Stimulated activated naive CD8-positive, alpha-beta T cell treated with anti-CD3 and anti-CD28 coated beads, Interleukin-15, amount 100 ng/mL, for 72 hours (primary cell): ENCODE measurements at regions not wholly inside any gene's neighbourhood (a gene's known extent, or its start where the extent isn't known, plus 50 kb on each side); places are given as distances from the start of the nearest gene placed in this dataset.
"Not testable (repeated sequence)": the region's sequence is repeated elsewhere in the genome, so short reads cannot be mapped to it uniquely, and the experiment has no call there.

ENCODE experiments used
- ATAC-seq: fragments of 150-1000 bp; cut with Tn5 transposase; 2 replicates; pipeline ENCODE4 v1.10.0; 2021; ENCODE audit warnings: mild to moderate bottlenecking, moderate library complexity
- DNase-seq, 2 donors: peaks; one replicate each; pipeline ENCODE4 v3.0.0; 2021 to 2022
- H3K27ac Mint-ChIP-seq, 2 donors: one replicate each; pipeline ENCODE4 v1.8.0; 2022; ENCODE audit warnings: mild to moderate bottlenecking in 2 of 2, mixed read lengths in 2 of 2, moderate library complexity in 2 of 2
- H3K27me3 Mint-ChIP-seq: one replicate; pipeline ENCODE4 v1.8.0; 2022; ENCODE audit warnings: mixed read lengths
- H3K4me1 Mint-ChIP-seq: one replicate; pipeline ENCODE4 v1.8.0; 2022; ENCODE audit warnings: mild to moderate bottlenecking, mixed read lengths
- H3K4me3 Mint-ChIP-seq, 2 donors: one replicate each; pipeline ENCODE4 v1.8.0; 2022; ENCODE audit warnings: mild to moderate bottlenecking in 2 of 2, mixed read lengths in 2 of 2, moderate library complexity in 1 of 2
- H3K9me3 Mint-ChIP-seq, 2 donors: one replicate each; pipeline ENCODE4 v1.8.0; 2022; ENCODE audit warnings: mixed read lengths in 2 of 2

DNA sequence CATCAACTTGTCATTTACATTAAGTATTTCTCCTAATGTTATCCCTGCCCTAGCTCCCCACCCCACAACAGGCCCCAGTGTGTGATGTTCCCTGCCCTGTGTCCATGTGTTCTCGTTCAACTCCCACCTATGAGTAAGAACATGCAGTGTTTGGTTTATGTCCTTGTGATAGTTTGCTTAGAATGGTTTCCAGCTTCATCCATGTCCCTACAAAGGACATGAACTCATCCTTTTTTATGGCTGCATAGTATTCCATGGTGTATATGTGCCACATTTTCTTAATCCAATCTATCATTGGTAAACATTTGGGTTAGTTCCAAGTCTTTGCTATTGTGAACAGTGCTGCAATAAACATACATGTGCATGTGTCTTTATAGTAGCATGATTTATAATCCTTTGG lies 106.3 kb downstream of the CCDC71L start:
- not testable (repeated sequence) for ATAC-seq, H3K27ac Mint-ChIP-seq, H3K27me3 Mint-ChIP-seq, DNase-seq, H3K4me3 Mint-ChIP-seq, H3K4me1 Mint-ChIP-seq
- H3K9me3 Mint-ChIP-seq: peaks cover 10 to 11% of the 10 kb centered on the region in 2 donors

DNA sequence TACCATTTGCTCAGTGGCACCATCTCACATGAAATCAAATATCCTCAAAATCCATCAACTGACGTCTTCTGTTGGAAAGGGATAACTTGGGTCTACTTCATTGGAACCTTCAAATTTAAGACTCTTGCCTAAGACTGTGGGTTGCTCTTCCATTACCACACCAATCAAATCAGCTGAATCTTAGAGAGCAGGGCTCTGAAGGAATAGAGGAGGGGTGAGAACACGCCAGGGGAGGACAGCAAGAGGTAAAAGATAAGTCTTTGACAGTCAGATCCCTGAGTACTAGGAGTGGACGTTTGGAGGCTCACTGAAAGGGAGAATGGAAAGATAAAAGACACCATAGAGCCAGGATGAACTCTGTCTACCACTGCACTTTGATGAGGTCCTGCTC lies 107.5 kb downstream of the CCDC71L start:
- Mint-ChIP-seq H3K4me3 (no peak overlapping the region), H3K4me1 (no peaks in the 10 kb centered on the region), H3K27me3 (peaks cover 7% of the 10 kb centered on the region), H3K27ac (no peak overlapping the region), H3K9me3 (peaks cover 10 to 11% of the 10 kb centered on the region in 2 donors)
- DNase-seq (no peak), ATAC-seq (no peak)

DNA sequence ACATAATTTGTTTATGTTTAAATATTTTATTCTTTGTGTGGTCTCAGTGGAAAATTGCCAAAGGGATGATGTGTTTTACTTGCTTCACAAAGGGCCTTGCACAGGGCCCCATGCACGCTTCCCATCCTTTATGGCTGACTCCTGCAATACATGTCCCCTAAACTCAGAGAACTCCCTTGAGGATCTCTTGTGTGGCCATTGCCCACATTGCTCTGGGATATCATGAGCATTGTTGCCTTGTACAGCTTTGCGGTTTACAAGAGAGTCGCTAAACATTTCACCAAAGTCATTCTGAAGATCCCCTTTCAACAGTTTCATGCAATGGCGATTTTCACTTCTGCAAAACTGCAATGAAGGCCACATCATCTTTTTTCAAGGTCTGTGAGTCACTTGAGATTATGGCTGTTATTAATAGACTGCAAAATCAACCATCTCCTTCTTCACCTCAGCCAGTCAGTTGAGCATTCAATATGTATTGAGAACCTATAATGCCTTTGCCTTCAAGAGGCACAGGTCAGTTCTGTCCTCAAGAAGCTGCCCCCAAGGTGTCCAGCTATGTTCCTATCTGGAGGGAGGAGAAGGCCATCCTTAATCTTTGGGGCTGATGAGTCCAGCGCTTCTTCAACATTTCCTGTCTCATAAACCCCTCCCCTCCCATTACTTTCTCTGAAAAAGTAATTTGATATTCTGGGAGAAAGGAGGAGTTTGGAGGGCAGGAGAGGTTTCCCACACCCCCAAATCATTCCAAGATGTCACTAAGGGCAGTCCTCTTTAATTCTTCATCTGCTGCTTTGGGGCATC lies 108.1 kb downstream of the CCDC71L start:
- H3K9me3 Mint-ChIP-seq: peaks cover 10 to 11% of the 10 kb centered on the region in 2 donors
- no peak for DNase-seq
- no peaks in the 10 kb centered on the region for H3K4me1 Mint-ChIP-seq
- no peak overlapping the region for H3K4me3 Mint-ChIP-seq
- H3K27me3 Mint-ChIP-seq: peaks cover 7% of the 10 kb centered on the region
- no peak overlapping the region for H3K27ac Mint-ChIP-seq
- ATAC-seq: no peak

DNA sequence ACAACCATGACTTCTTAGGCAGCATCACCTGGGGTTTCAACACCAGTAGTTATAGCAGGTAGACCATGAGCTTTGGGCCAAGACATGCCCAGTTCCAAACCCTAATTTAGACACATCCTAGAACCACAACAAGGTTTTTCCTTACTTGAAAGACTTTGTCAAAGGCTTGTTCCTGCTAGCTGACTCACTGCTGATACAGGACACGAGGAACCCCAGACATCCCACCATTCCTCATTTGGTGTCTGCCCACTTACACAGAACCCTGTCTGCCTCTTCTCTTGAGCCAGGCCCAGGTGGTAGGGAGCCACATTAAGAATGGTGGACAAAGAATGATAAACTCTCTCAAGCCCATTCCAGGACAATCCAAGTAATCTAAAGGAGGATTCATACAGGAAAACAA lies 109.0 kb downstream of the CCDC71L start:
- peaks cover 5 to 11% of the 10 kb centered on the region in 2 donors for H3K9me3 Mint-ChIP-seq
- H3K4me3 Mint-ChIP-seq: no peak overlapping the region
- H3K27me3 Mint-ChIP-seq: peaks cover 7% of the 10 kb centered on the region
- no peak overlapping the region for H3K27ac Mint-ChIP-seq
- DNase-seq: no peak
- no peak for ATAC-seq
- no peaks in the 10 kb centered on the region for H3K4me1 Mint-ChIP-seq

DNA sequence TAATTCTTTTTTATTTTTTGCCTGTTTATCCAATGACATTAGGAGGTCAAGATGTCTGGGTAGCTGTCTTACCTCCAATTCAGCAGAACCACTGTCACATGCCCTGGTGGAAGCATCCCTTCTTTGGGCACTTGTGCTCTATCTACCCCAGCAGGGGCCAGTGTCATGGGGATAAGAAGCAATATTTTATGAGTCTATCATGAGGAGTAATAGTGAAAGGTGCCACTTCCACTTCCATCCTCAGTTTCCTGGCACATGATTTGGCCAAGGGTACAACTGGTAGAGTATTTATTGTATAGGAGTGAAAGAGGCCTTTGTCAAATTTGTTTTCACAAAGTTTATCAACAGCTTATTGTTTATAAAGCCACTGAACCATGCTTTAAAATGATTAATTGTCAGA lies 112.5 kb downstream of the CCDC71L start:
- ATAC-seq: no peak
- DNase-seq: no peak
- Mint-ChIP-seq H3K27me3 (no peaks in the 10 kb centered on the region), H3K4me3 (no peak overlapping the region), H3K27ac (no peak overlapping the region), H3K4me1 (no peaks in the 10 kb centered on the region), H3K9me3 (peaks cover 0 to 4% of the 10 kb centered on the region in 2 donors)

DNA sequence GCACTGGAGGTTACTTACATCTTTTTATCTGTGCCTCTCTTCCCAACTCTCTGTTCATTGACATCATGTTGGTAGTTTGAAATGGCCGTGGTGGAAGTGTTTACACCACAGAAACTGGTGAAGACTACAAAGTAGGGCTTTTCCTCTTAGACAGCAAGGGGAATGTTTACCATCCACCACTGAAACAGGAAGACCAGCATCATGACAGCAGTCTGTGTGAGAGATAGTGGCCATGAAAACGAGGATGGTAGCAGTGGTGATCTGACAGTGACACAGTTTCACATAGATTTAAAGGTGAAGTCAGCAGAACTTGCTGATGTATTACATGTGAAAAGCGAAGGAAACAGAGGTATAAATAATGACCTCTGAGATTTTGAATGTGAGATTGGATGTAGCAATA lies 115.7 kb downstream of the CCDC71L start:
- peak; percentile 93 for ATAC-seq
- H3K27ac Mint-ChIP-seq: no peak overlapping the region

DNA sequence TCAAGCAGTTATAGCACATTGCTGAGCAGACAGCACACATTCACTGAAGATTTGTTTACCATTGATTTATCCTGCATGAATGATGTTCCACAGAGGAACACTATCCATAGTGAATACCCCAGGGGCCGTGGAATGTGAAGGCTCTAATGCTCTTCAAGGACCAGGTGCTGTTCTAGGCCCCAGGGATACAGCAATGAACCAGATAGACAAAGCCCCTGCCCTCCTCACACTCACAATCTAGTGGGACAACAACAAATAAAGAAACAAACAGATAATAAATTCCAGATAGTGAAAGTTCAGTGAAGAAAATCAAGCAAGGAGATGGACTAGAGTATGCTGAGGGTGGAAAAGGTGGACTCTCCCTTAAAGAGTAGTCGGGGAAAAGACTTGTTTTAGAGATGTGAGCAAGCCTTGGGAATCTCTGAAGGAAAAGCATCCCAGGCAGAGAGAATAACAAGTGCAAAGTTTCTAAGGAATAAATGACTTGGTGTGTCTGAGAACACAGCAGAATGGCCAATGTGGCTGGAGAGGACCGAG lies 117.7 kb downstream of the CCDC71L start:
- Mint-ChIP-seq H3K27ac (no peak overlapping the region), H3K4me3 (no peak overlapping the region), H3K9me3 (no peaks in the 10 kb centered on the region), H3K27me3 (no peaks in the 10 kb centered on the region), H3K4me1 (peaks cover 7% of the 10 kb centered on the region)
- ATAC-seq: no peak
- no peak for DNase-seq

More for the DNA sequence above, 115.7 kb downstream of the CCDC71L start:
- Mint-ChIP-seq H3K9me3 (no peaks in the 10 kb centered on the region), H3K27me3 (no peaks in the 10 kb centered on the region), H3K4me1 (peaks cover 7% of the 10 kb centered on the region), H3K4me3 (no peak overlapping the region)
- peak in 1 of 2 donors; percentile 42 for DNase-seq

DNA sequence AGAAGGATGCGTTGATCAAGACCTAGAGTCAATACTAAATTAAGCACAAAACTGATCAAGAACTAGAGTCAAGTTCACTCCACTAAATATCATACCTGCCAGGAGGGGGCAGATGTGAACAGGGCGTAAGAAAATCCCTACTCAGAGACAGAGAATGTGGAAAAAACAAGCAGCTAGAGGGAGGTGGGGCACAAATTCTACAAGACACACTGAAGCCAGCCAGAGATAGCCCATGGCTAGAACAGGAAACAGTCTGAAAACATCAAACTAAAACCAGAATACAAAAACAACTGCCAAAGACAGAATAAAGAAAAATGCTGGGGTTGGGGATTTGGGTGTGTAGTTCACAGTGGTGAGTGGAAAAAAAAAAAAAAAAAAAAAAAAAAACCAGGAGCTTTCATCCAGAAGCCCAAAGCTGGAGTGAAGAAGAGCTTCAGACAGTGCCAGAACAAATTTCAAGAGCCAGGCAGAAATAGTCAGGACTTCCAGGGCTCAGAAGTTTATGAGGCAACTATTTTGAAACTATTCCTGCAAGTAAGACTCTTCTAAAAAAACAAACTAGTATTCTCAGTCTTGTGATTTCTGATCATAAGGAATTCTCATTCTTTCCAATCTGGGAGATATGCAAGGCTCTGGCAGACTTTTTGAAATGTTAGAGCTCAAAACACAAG lies 118.3 kb downstream of the CCDC71L start:
- Mint-ChIP-seq H3K27ac (no peak overlapping the region), H3K4me3 (no peak overlapping the region), H3K27me3 (no peaks in the 10 kb centered on the region), H3K4me1 (peaks cover 7% of the 10 kb centered on the region), H3K9me3 (no peaks in the 10 kb centered on the region)
- DNase-seq: peak; percentile 39 to 41
- ATAC-seq: peak; percentile 74

DNA sequence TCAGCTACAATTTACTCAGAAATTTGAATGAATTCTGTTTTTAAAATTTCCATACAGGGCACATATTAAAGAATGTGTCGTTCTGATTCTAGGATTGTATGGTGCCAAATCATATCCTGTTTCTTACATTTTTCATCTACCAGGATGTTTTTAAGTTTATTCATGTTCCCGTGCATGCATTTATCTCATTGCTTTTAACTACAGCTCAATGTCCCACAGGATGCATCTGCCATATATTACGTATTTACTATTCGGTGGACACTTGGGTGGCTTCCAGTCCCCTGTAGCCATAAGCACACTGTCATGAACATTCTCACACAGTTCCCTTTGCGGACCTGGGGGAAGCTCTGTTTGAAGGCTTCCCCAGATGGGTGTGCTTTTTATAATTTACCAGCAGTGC lies 122.3 kb downstream of the CCDC71L start:
- Mint-ChIP-seq H3K4me3 (no peak overlapping the region), H3K27ac (no peak overlapping the region), H3K27me3 (no peaks in the 10 kb centered on the region), H3K9me3 (peaks cover 0 to 5% of the 10 kb centered on the region in 2 donors), H3K4me1 (peaks cover 7% of the 10 kb centered on the region)
- DNase-seq (no peak), ATAC-seq (no peak)

DNA sequence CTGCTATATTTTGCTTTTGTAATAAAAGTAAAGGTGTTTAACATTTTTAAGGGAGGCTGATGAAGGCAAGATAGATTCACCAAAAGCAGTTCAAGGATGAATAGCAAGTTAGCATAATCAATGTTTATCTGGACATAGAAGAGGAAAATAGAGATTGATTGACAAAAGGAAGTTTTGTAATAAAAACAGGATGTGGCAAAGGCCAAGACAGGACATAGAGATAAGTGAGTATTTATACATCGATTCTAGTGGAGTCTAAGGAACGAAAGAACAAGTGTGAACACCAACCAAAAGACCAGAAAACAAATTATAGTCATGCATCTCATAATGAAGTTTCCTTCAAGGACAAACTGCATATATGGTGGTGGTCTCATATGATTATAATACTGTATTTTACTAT lies 123.8 kb downstream of the CCDC71L start:
- no peak overlapping the region for H3K4me3 Mint-ChIP-seq
- ATAC-seq: no peak
- H3K4me1 Mint-ChIP-seq: no peaks in the 10 kb centered on the region
- no peaks in the 10 kb centered on the region for H3K27me3 Mint-ChIP-seq
- H3K9me3 Mint-ChIP-seq: peaks cover 0 to 5% of the 10 kb centered on the region in 2 donors
- H3K27ac Mint-ChIP-seq: peak overlapping the region in 1 of 2 donors; percentile 8
- no peak for DNase-seq

DNA sequence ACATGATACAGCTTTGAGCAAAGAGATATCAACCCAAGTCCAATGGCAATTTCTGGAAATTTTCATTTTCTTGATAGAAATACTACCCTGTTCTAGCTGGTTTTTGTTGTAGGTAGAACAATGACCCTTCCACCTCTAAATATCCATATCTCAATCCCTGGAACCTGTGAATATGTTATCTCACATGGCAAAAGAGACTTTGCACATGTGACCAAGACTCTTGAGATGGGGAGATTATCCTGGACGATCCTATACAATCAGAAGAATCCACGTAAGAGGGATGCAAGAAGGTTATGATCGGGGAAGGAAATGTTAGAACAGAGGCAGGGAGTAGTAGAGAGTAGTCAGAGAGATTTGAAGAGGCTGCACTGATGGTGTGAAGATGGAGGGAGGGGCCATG lies 124.9 kb downstream of the CCDC71L start:
- Mint-ChIP-seq H3K27me3 (no peaks in the 10 kb centered on the region), H3K27ac (no peak overlapping the region), H3K4me1 (no peaks in the 10 kb centered on the region), H3K9me3 (peaks cover 0 to 5% of the 10 kb centered on the region in 2 donors), H3K4me3 (no peak overlapping the region)
- DNase-seq (no peak), ATAC-seq (no peak)

DNA sequence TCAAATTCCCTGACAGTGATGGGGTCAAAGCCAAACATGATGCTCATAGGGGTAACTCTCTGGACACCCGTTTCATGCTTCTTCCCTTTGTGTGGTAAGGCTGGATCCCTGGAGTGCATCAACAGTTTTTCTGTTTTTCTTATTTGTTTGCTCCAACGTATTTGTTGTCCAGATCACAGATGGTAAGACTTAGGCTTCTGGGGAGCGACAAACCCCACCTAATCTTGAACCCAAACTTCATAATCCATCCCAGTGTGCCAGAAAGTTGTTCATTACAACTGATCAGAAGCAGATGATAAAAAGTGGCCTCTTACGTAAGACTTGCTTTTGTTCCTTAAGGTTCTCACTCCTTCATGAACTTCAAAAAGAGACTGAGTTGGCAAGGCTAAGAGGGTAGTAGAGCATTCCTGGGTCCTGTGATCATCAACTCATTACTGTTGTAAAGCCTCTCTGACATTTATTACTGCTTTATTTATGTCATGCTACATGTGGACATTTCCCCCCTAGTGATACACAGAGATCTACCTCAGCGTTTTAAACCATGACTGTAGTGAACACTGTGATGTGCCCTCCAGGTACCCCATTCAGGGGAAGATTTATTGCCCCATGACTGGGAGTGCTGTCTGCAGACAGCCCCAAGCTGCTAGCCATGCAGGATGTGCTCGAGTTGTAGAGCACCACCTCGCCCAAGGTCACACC lies 125.6 kb downstream of the CCDC71L start:
- DNase-seq (no peak), ATAC-seq (no peak)
- Mint-ChIP-seq H3K27me3 (no peaks in the 10 kb centered on the region), H3K4me3 (no peak overlapping the region), H3K4me1 (no peaks in the 10 kb centered on the region), H3K9me3 (peaks cover 0 to 5% of the 10 kb centered on the region in 2 donors), H3K27ac (no peak overlapping the region)

DNA sequence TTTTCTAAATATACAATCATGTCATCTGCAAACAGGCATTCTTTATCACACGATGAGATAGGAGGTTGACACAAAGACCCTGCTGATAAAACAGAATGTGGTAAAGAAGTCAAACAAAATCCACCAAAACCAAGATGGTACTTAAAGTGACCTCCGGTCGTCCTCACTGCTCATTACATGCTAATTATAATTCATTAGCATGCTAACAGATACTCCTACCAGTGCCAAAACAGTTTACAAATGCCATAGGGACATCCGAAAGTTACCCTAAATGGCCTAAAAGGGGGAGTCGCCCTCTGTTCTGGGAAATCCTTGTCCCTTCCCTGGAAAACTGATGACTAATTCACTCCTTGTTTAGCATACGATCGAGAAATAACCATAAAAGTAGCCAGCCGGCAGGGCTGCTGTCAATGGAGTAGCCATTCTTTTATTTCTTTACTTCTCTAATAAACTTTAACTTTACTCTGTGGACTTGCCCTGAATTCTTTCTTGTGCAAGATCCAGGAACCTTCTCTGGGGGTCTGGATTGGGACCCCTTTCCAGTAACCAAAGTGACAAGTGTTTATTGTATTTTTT lies 126.6 kb downstream of the CCDC71L start:
- no peak for DNase-seq
- peaks cover 0 to 5% of the 10 kb centered on the region in 2 donors for H3K9me3 Mint-ChIP-seq
- H3K4me3 Mint-ChIP-seq: no peak overlapping the region
- H3K4me1 Mint-ChIP-seq: no peaks in the 10 kb centered on the region
- no peaks in the 10 kb centered on the region for H3K27me3 Mint-ChIP-seq
- ATAC-seq: no peak
- H3K27ac Mint-ChIP-seq: no peak overlapping the region

DNA sequence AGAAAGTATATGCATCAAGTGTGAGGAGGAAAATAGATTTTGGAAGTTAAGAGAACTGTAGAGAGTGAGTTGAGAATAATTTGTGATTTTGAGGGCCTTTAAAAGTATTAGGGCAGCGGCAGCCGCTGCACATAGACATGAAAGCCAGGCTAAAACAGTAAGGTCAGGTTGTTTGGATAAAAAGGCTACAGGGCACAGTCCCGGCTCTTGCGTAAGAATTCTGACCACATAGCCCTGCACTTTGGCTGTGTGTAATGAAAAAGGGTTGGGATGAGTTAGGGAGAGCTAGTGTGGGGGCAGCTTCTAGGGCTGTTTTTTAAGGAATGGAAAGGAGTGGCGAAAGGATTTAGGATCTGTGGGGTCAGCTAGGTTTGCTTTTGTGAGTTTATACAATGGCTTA lies 130.8 kb downstream of the CCDC71L start:
- not testable (repeated sequence) for H3K27me3 Mint-ChIP-seq, H3K27ac Mint-ChIP-seq, H3K9me3 Mint-ChIP-seq, DNase-seq, ATAC-seq, H3K4me1 Mint-ChIP-seq, H3K4me3 Mint-ChIP-seq

DNA sequence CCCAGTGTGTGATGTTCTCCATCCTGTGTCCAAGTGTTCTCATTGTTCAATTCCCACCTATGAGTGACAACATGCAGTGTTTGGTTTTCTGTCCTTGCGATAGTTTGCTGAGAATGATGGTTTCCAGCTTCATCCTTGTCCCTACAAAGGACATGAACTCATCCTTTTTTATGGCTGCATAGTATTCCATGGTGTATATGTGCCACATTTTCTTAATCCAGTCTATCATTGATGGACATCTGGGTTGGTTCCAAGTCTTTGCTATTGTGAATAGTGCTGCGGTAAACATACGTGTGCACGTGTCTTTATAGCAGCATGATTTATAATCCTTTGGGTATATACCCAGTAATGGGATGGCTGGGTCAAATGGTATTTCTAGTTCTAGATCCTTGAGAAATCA lies 134.3 kb downstream of the CCDC71L start:
- H3K4me1 Mint-ChIP-seq, H3K4me3 Mint-ChIP-seq, DNase-seq, H3K9me3 Mint-ChIP-seq, ATAC-seq, H3K27ac Mint-ChIP-seq: not testable (repeated sequence)
- H3K27me3 Mint-ChIP-seq: peaks cover 16% of the 10 kb centered on the region
